Activated CD4-positive, CD25-positive, alpha-beta regulatory T cell treated with anti-CD3 and anti-CD28 coated beads, Interleukin-2, amount 50 U/mL, for 24 hours (primary cell): ENCODE measurements at regions not wholly inside any gene's neighbourhood (a gene's known extent, or its start where the extent isn't known, plus 50 kb on each side); places are given as distances from the start of the nearest gene placed in this dataset.

Experiments used
- ATAC-seq, 2 donors: fragments of 150-1000 bp; cut with Tn5 transposase; one replicate each; pipeline ENCODE4 v1.10.0; 2021; ENCODE audit warnings: mild to moderate bottlenecking in 1 of 2, moderate library complexity in 1 of 2

- no peak for ATAC-seq
These were observed 57.6 kb downstream of the TENT5A start for GRCh38 chr6:81694855-81695254.

GRCh38 chr6:81694207-81694606 lies 58.3 kb downstream of the TENT5A start:
- ATAC-seq = no peak

- no peak for ATAC-seq
These were observed 59.2 kb downstream of the TENT5A start for GRCh38 chr6:81693266-81693665.

- no peak for ATAC-seq
These were observed 62.4 kb downstream of the TENT5A start for GRCh38 chr6:81690073-81690472.

- no peak for ATAC-seq
These were observed 62.9 kb downstream of the TENT5A start for GRCh38 chr6:81689580-81689979.

- no peak for ATAC-seq
These were observed 68.6 kb downstream of the TENT5A start for GRCh38 chr6:81683912-81684311.

GRCh38 chr6:81682858-81683620 lies 69.4 kb downstream of the TENT5A start:
- ATAC-seq = no peak

GRCh38 chr6:81682235-81682795 lies 70.2 kb downstream of the TENT5A start:
- no peak for ATAC-seq

GRCh38 chr6:81669445-81669844 lies 83.0 kb downstream of the TENT5A start:
- no peak for ATAC-seq

- no peak for ATAC-seq
These were observed 83.8 kb downstream of the TENT5A start for GRCh38 chr6:81668615-81669047.

GRCh38 chr6:81666481-81666880 lies 86.0 kb downstream of the TENT5A start:
- no peak for ATAC-seq

GRCh38 chr6:81656231-81656630 lies 96.2 kb downstream of the TENT5A start:
- ATAC-seq = no peak

- no peak for ATAC-seq
These were observed 96.8 kb downstream of the TENT5A start for GRCh38 chr6:81655696-81656095.

GRCh38 chr6:81648502-81648901 lies 104.0 kb downstream of the TENT5A start:
- no peak for ATAC-seq

- ATAC-seq = no peak
These were observed 109.3 kb downstream of the TENT5A start for GRCh38 chr6:81643156-81643555.

GRCh38 chr6:81640891-81641290 lies 111.6 kb downstream of the TENT5A start:
- no peak for ATAC-seq

GRCh38 chr6:81640126-81640525 lies 112.4 kb downstream of the TENT5A start:
- no peak for ATAC-seq

GRCh38 chr6:81638366-81638765 lies 114.1 kb downstream of the TENT5A start:
- no peak for ATAC-seq

GRCh38 chr6:81636930-81637568 lies 115.4 kb downstream of the TENT5A start:
- no peak for ATAC-seq

GRCh38 chr6:81634155-81634880 lies 118.2 kb downstream of the TENT5A start:
- no peak for ATAC-seq

- ATAC-seq = no peak
These were observed 119.1 kb downstream of the TENT5A start for GRCh38 chr6:81633391-81633790.

GRCh38 chr6:81630719-81631118 lies 121.8 kb downstream of the TENT5A start:
- ATAC-seq = no peak

GRCh38 chr6:81625216-81625615 lies 127.3 kb downstream of the TENT5A start:
- ATAC-seq = no peak
